Raji (cell line): ENCODE measurements at regions not wholly inside any gene's neighbourhood (a gene's known extent, or its start where the extent isn't known, plus 50 kb on each side); places are given as distances from the start of the nearest gene placed in this dataset.

Experiments used
- POLR2A ChIP-seq: IDR thresholded peaks from 2 replicates; pipeline ENCODE4 v1.6.1; 2011; ENCODE audit warnings: low read depth, low read length, control low read depth; ENCODE audit not compliant: insufficient read depth

GRCh38 chr5:97501286-97501964, 318.4 kb upstream of the RIOK2 start:
- no peak for TF ChIP-seq POLR2A

GRCh38 chr5:97501965-97502305, 318.9 kb upstream of the RIOK2 start:
- no peak for TF ChIP-seq POLR2A

GRCh38 chr5:97508864-97509263, 325.8 kb upstream of the RIOK2 start:
- TF ChIP-seq POLR2A: no peak

GRCh38 chr5:97525780-97526179, 342.7 kb upstream of the RIOK2 start:
- no peak for TF ChIP-seq POLR2A

- no peak for TF ChIP-seq POLR2A
Measured at GRCh38 chr5:97528941-97529340, 345.9 kb upstream of the RIOK2 start.

- TF ChIP-seq POLR2A: no peak
Measured at GRCh38 chr5:97529354-97529985, 346.4 kb upstream of the RIOK2 start.

- TF ChIP-seq POLR2A: no peak
Measured at GRCh38 chr5:97531549-97531948, 348.5 kb upstream of the RIOK2 start.

- no peak for TF ChIP-seq POLR2A
Measured at GRCh38 chr5:97534166-97534565, 351.1 kb upstream of the RIOK2 start.

GRCh38 chr5:97536683-97537082, 353.6 kb upstream of the RIOK2 start:
- TF ChIP-seq POLR2A: no peak

GRCh38 chr5:97538912-97539311, 355.9 kb upstream of the RIOK2 start:
- TF ChIP-seq POLR2A: no peak

- no peak for TF ChIP-seq POLR2A
Measured at GRCh38 chr5:97541864-97542263, 358.8 kb upstream of the RIOK2 start.

- no peak for TF ChIP-seq POLR2A
Measured at GRCh38 chr5:97542469-97542868, 359.4 kb upstream of the RIOK2 start.

GRCh38 chr5:97543166-97543565, 360.1 kb upstream of the RIOK2 start:
- no peak for TF ChIP-seq POLR2A

GRCh38 chr5:97544240-97544639, 361.2 kb upstream of the RIOK2 start:
- no peak for TF ChIP-seq POLR2A

GRCh38 chr5:97544678-97545077, 361.6 kb upstream of the RIOK2 start:
- TF ChIP-seq POLR2A: no peak

GRCh38 chr5:97545446-97545845, 362.4 kb upstream of the RIOK2 start:
- no peak for TF ChIP-seq POLR2A
